GM12873 (cell line): ENCODE measurements at regions not wholly inside any gene's neighbourhood (a gene's known extent, or its start where the extent isn't known, plus 50 kb on each side); places are given as distances from the start of the nearest gene placed in this dataset.

Experiments used
- TF ChIP-seq, protein P1 (sequence below): IDR thresholded peaks from 2 replicates; pipeline ENCODE4 v1.5.1; 2012; ENCODE audit warnings: low read depth, mild to moderate bottlenecking, moderate library complexity, low read length, control low read depth; ENCODE audit not compliant: insufficient read depth; ENCODE audit errors: missing control alignments

DNA sequence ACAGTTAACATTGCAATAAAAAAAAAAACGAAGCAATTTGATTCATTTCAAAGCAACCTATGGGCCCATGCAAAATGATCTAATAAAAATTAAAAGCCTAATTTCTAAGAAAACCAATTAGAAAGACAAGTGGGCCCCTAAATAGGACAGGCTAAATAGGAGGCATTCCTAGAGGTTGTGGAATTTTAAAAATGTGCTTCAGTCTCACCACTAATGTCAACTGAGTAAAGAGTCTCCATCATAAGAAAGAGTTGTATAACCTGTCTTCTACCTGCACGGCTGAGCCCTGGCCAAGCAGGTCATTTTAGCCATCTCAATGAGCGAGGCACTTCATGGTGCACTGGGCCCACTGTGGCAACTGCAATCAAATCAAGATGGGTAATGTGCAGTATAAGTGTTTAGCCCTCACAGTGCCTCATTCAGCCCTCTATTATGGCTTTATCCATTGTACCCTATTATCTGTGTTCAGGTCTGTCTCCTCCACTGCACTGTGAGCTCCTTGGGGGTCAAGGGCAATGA, 76.4 kb downstream of the PRSS23 start:
- TF ChIP-seq, protein P1, sequence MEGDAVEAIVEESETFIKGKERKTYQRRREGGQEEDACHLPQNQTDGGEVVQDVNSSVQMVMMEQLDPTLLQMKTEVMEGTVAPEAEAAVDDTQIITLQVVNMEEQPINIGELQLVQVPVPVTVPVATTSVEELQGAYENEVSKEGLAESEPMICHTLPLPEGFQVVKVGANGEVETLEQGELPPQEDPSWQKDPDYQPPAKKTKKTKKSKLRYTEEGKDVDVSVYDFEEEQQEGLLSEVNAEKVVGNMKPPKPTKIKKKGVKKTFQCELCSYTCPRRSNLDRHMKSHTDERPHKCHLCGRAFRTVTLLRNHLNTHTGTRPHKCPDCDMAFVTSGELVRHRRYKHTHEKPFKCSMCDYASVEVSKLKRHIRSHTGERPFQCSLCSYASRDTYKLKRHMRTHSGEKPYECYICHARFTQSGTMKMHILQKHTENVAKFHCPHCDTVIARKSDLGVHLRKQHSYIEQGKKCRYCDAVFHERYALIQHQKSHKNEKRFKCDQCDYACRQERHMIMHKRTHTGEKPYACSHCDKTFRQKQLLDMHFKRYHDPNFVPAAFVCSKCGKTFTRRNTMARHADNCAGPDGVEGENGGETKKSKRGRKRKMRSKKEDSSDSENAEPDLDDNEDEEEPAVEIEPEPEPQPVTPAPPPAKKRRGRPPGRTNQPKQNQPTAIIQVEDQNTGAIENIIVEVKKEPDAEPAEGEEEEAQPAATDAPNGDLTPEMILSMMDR = no peak

DNA sequence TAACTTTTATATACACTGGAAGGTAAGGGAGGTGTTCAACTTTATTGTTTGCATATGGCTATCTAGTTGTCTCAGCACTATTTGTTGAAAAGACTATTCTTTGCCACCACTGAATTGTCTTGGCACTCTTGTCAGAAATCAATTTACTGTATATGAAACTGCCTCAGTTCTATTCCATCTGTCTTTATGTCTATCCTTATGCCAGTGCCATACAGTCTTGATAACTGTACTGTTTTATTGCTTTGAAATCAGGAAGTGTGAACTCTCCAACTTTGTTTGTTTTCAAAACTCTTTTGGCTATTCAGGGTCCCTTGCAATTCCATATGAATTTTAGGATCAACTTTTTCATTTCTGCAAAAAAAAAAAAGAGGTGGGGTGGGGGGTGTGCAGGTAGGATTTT, 77.2 kb downstream of the PRSS23 start:
- TF ChIP-seq, protein P1 = no peak

DNA sequence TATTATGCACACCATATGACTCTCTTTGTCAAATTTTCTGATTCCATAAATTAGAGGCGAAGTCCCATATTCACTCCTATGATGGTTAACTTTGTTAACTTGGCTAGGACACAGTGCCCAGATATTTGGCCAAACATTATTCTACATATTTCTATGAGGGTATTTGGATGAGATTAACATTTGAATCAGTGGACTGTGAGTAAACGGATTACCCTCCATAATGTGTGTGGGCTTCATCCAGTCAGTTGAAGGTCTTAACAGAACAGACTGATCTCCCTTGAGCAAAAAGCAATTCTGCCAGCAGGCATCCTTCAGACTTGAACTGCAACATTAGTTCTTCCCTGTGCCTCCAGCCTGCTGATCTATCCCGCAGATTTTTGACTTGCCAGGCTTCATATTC, 69.9 kb downstream of the FZD4 start:
- TF ChIP-seq, protein P1 = no peak

DNA sequence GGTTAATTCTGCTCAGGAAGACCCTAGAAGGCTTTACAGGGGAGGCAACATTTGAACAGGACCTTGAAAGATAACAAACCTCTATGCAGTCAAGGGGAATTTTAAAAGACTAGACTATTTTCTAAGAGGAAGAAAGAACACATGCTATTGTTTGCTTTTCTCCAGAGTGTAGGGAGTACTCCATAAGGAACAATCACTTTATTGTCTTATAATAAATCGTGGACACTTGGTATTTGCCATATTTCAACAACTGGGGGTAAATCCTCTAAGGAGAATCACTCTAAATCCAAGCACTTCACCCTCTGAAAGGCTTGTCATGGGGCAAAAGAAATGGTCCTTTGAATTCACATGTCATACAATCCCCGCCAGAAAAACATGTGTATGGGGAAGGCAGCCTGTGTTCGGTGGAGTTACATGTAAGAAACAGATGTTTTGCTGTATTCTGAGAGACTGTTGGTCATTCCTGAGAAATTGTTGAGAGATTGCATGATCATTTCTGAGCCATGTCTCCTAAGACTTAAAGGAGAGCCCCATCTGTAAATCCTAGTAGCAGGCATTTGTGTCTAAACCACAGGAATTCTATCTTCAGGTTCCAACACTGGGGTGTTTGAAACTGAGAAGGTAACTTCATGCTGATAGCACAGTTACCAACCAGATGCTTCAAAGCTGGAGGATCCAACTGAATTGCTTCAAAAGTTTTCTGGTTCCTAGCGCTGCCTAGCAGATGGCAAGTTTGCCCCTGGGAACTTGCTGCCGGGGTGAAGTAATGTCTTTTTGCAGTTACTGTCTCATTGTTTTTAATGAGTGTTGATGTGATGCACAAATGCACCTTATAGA, 66.8 kb downstream of the FZD4 start:
- TF ChIP-seq, protein P1 = no peak

DNA sequence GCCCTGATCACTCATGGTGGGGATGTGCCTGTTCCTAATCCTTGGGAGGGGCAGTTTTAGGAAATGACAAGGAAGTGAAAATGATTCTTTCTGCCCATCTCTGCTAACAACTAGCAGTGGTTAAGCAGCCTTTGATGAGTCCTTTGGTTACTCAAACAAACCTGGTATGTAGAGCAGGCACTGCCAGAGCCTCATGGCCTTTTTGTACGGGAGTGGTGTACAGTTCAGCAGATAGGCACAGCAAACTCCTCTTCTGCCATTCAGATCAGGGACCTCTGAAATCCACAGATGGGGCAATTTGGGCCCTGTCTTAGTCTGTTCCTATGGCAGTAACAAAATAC, 66.2 kb downstream of the FZD4 start:
- TF ChIP-seq, protein P1 = no peak

DNA sequence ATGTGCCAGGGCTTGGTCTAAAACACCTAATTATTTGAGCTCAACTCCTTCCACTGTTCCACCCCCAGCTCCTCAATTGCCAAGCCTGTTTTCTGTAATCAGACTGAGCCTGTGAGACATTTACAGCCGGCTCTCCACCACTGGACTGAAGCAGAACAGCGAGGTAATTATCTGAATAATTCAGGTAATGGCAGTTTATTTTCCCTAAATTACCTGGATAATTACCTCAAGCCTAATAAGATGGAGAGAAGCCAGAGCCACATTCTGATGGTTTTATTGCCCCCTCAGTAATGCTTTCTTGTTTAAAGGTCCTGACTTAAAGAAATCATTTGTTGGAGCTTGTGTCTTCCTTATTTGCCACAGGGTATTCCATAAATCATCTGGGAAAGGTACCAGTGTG, 64.2 kb downstream of the FZD4 start:
- TF ChIP-seq, protein P1 = no peak

DNA sequence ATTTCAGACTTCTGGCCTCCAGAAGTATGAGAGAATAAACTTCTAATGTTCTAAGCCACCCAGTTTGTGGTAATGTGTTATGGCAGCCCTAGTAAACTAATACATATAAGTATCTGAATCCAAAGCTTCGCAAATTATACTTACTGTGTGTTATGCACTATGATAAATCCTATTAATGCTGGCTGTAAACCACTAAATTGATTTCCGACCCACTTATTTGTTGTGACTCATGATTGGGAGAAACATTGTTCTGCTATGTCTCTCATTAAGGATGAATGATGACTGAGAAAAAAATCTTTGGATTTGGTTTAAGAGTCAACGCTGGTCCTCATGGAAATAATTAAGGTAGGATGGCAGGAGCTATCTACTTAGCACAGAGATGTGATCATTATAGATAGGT, 62.0 kb downstream of the FZD4 start:
- TF ChIP-seq, protein P1 = no peak
